Astrocyte (in vitro differentiated cells and primary cell): ENCODE measurements at regions not wholly inside any gene's neighbourhood (a gene's known extent, or its start where the extent isn't known, plus 50 kb on each side); places are given as distances from the start of the nearest gene placed in this dataset.

ENCODE experiments used
- DNase-seq: peaks from one replicate; pipeline ENCODE4 v3.0.0-alpha.2; 2010; ENCODE audit warnings: low read depth
- FAIRE-seq: peaks from 2 replicates; lab custom pipeline; 2011; peaks lifted over from hg19 to GRCh38; lab: Jason Lieb, UNC
- H2AFZ ChIP-seq: 2 replicates; pipeline ENCODE4 v1.6.0; 2012; ENCODE audit warnings: low read depth, low read length, inconsistent platforms
- H3K27ac ChIP-seq: 2 replicates; pipeline ENCODE4 v1.5.1; 2011; ENCODE audit warnings: low read depth, low read length, inconsistent platforms
- H3K27me3 ChIP-seq: 2 replicates; pipeline ENCODE4 v1.6.0; 2011; ENCODE audit warnings: low read length, inconsistent platforms; ENCODE audit not compliant: insufficient read depth
- H3K36me3 ChIP-seq: 2 replicates; pipeline ENCODE4 v1.5.1; 2011; ENCODE audit warnings: low read length, inconsistent platforms; ENCODE audit not compliant: insufficient read depth
- H3K4me1 ChIP-seq: 2 replicates; pipeline ENCODE4 v1.5.1; 2011; ENCODE audit warnings: low read length, inconsistent platforms; ENCODE audit not compliant: insufficient read depth
- H3K4me2 ChIP-seq: 2 replicates; pipeline ENCODE4 v1.6.0; 2012; ENCODE audit warnings: low read length, inconsistent platforms
- H3K4me3 ChIP-seq: 2 replicates; pipeline ENCODE4 v1.5.1; 2011; ENCODE audit warnings: low read depth, mild to moderate bottlenecking, low read length, inconsistent platforms; ENCODE audit not compliant: insufficient read depth
- H3K79me2 ChIP-seq: 2 replicates; pipeline ENCODE4 v1.6.0; 2012; ENCODE audit warnings: mild to moderate bottlenecking, low read length, inconsistent platforms; ENCODE audit not compliant: insufficient read depth
- H3K9ac ChIP-seq: 2 replicates; pipeline ENCODE4 v1.6.0; 2012; ENCODE audit warnings: mild to moderate bottlenecking, low read length, inconsistent platforms
- H3K9me3 ChIP-seq: 2 replicates; pipeline ENCODE4 v1.5.1; 2012; ENCODE audit warnings: low read depth, mild to moderate bottlenecking, low read length, inconsistent platforms; ENCODE audit not compliant: insufficient read depth
- H4K20me1 ChIP-seq: 2 replicates; pipeline ENCODE4 v1.6.0; 2012; ENCODE audit warnings: low read length, inconsistent platforms; ENCODE audit not compliant: insufficient read depth
- H3K27ac Mint-ChIP-seq: one replicate; pipeline ENCODE4 v1.8.0; 2021; ENCODE audit warnings: mild to moderate bottlenecking, mixed read lengths; ENCODE audit not compliant: unreplicated experiment
- H3K27me3 Mint-ChIP-seq: one replicate; pipeline ENCODE4 v1.8.0; 2021; ENCODE audit warnings: low read depth, mixed read lengths; ENCODE audit not compliant: unreplicated experiment
- H3K36me3 Mint-ChIP-seq: one replicate; pipeline ENCODE4 v1.8.0; 2021; ENCODE audit warnings: low read depth, mixed read lengths; ENCODE audit not compliant: unreplicated experiment
- H3K4me1 Mint-ChIP-seq: one replicate; pipeline ENCODE4 v1.8.0; 2021; ENCODE audit warnings: low read depth, mixed read lengths; ENCODE audit not compliant: unreplicated experiment
- H3K4me3 Mint-ChIP-seq: one replicate; pipeline ENCODE4 v1.8.0; 2021; ENCODE audit warnings: mild to moderate bottlenecking, moderate library complexity, mixed read lengths; ENCODE audit not compliant: unreplicated experiment
- H3K9me3 Mint-ChIP-seq: one replicate; pipeline ENCODE4 v1.8.0; 2021; ENCODE audit warnings: mild to moderate bottlenecking, mixed read lengths; ENCODE audit not compliant: unreplicated experiment
- CTCF ChIP-seq: IDR thresholded peaks from 2 replicates; pipeline ENCODE4 v1.5.1; 2011; ENCODE audit warnings: low read depth, mild to moderate bottlenecking, inconsistent platforms, low read length, moderate library complexity; ENCODE audit not compliant: insufficient read depth
- EZH2 ChIP-seq: IDR thresholded peaks from 2 replicates; pipeline ENCODE4 v1.6.1; 2012; ENCODE audit warnings: mild to moderate bottlenecking, low read length, inconsistent platforms; ENCODE audit not compliant: insufficient read depth

- Histone ChIP-seq H2AFZ (no peak overlapping the region), H3K4me1 (no peaks in the 10 kb centered on the region)
- peaks cover 6% of the 10 kb centered on the region for H3K9me3 Mint-ChIP-seq
Measured at GRCh38 chr2:16203069-16203468, 262.7 kb downstream of the MYCN start.

GRCh38 chr2:16202266-16203020 is 262.1 kb downstream of the MYCN start:
- no peaks in the 10 kb centered on the region for H3K36me3 ChIP-seq
- Mint-ChIP-seq H3K4me1 (no peaks in the 10 kb centered on the region), H3K27me3 (peaks cover 16% of the 10 kb centered on the region), H3K4me3 (no peak overlapping the region), H3K36me3 (peaks cover 5% of the 10 kb centered on the region), H3K27ac (no peak overlapping the region), H3K9me3 (peaks cover 6% of the 10 kb centered on the region)
- H4K20me1 ChIP-seq: no peaks in the 10 kb centered on the region
- H3K9me3 ChIP-seq: peaks cover 3% of the 10 kb centered on the region
- no peaks in the 10 kb centered on the region for H3K79me2 ChIP-seq
- no peak overlapping the region for H3K4me3 ChIP-seq
- no peak for FAIRE-seq
- H2AFZ ChIP-seq: no peak overlapping the region
- H3K9ac ChIP-seq: no peak overlapping the region
- no peak overlapping the region for H3K4me2 ChIP-seq
- H3K27me3 ChIP-seq: no peaks in the 10 kb centered on the region
- no peak for TF ChIP-seq EZH2
- no peak for TF ChIP-seq CTCF
- no peak overlapping the region for H3K27ac ChIP-seq
- no peaks in the 10 kb centered on the region for H3K4me1 ChIP-seq
- no peak for DNase-seq

More at GRCh38 chr2:16203069-16203468, 262.7 kb downstream of the MYCN start:
- Histone ChIP-seq H3K4me2 (no peak overlapping the region), H3K79me2 (no peaks in the 10 kb centered on the region), H3K9me3 (peaks cover 3% of the 10 kb centered on the region), H4K20me1 (no peaks in the 10 kb centered on the region), H3K36me3 (no peaks in the 10 kb centered on the region), H3K27ac (no peak overlapping the region), H3K27me3 (no peaks in the 10 kb centered on the region), H3K4me3 (no peak overlapping the region), H3K9ac (no peak overlapping the region)
- H3K27ac Mint-ChIP-seq: no peak overlapping the region
- no peaks in the 10 kb centered on the region for H3K4me1 Mint-ChIP-seq
- H3K4me3 Mint-ChIP-seq: no peak overlapping the region
- no peak for TF ChIP-seq CTCF
- TF ChIP-seq EZH2: no peak
- no peak for DNase-seq
- peaks cover 5% of the 10 kb centered on the region for H3K36me3 Mint-ChIP-seq
- H3K27me3 Mint-ChIP-seq: peaks cover 16% of the 10 kb centered on the region
- no peak for FAIRE-seq

GRCh38 chr2:16201848-16202247 is 261.5 kb downstream of the MYCN start:
- H3K4me2 ChIP-seq: no peak overlapping the region
- peaks cover 7% of the 10 kb centered on the region for H3K36me3 Mint-ChIP-seq
- no peaks in the 10 kb centered on the region for H3K36me3 ChIP-seq
- peaks cover 3% of the 10 kb centered on the region for H3K9me3 ChIP-seq
- H3K4me3 ChIP-seq: no peak overlapping the region
- peaks cover 17% of the 10 kb centered on the region for H3K27me3 Mint-ChIP-seq
- H3K4me1 Mint-ChIP-seq: no peaks in the 10 kb centered on the region
- H3K4me1 ChIP-seq: no peaks in the 10 kb centered on the region
- H2AFZ ChIP-seq: no peak overlapping the region
- TF ChIP-seq CTCF: no peak
- TF ChIP-seq EZH2: no peak
- DNase-seq (no peak), FAIRE-seq (no peak)
- H3K27me3 ChIP-seq: no peaks in the 10 kb centered on the region
- no peak overlapping the region for H3K4me3 Mint-ChIP-seq
- no peaks in the 10 kb centered on the region for H4K20me1 ChIP-seq
- no peak overlapping the region for H3K9ac ChIP-seq
- H3K9me3 Mint-ChIP-seq: peaks cover 6% of the 10 kb centered on the region
- H3K27ac ChIP-seq: no peak overlapping the region
- H3K79me2 ChIP-seq: no peaks in the 10 kb centered on the region
- H3K27ac Mint-ChIP-seq: no peak overlapping the region
